ENCODE measurements at regions not wholly inside any gene's neighbourhood (a gene's known extent, or its start where the extent isn't known, plus 50 kb on each side); places are given as distances from the start of the nearest gene placed in this dataset.

- no peak for DNase-seq (ENCODE audit: low read depth)
- TF ChIP-seq CTCF (IDR thresholded peaks at IDR 0.05; ENCODE audit: insufficient read depth, low read depth, low read length) = no peak
Observed at GRCh38 chr19:31204115-31204514, 145.1 kb downstream of the TSHZ3 start.

GRCh38 chr19:31185261-31185660 is 164.0 kb downstream of the TSHZ3 start:
- TF ChIP-seq CTCF (IDR thresholded peaks at IDR 0.05; ENCODE audit: insufficient read depth, low read depth, low read length) = peak; percentile 28
- H3K4me3 ChIP-seq (ENCODE audit: low read depth, low read length) = no peak overlapping the region
- DNase-seq (ENCODE audit: low read depth) = no peak

More at GRCh38 chr19:31204115-31204514, 145.1 kb downstream of the TSHZ3 start:
- H3K4me3 ChIP-seq (ENCODE audit: low read depth, low read length) = no peak overlapping the region

GRCh38 chr19:31181535-31181934 is 167.7 kb downstream of the TSHZ3 start:
- no peak overlapping the region for H3K4me3 ChIP-seq (ENCODE audit: low read depth, low read length)
- no peak for DNase-seq (ENCODE audit: low read depth)
- TF ChIP-seq CTCF (IDR thresholded peaks at IDR 0.05; ENCODE audit: insufficient read depth, low read depth, low read length) = no peak

- no peak overlapping the region for H3K4me3 ChIP-seq (ENCODE audit: low read depth, low read length)
- DNase-seq (ENCODE audit: low read depth) = no peak
- no peak for TF ChIP-seq CTCF (IDR thresholded peaks at IDR 0.05; ENCODE audit: insufficient read depth, low read depth, low read length)
Observed at GRCh38 chr19:31180907-31181306, 168.3 kb downstream of the TSHZ3 start.

- DNase-seq (ENCODE audit: low read depth) = no peak
- no peak for TF ChIP-seq CTCF (IDR thresholded peaks at IDR 0.05; ENCODE audit: insufficient read depth, low read depth, low read length)
- no peak overlapping the region for H3K4me3 ChIP-seq (ENCODE audit: low read depth, low read length)
Observed at GRCh38 chr19:31179471-31179852, 169.8 kb downstream of the TSHZ3 start.

- no peak overlapping the region for H3K4me3 ChIP-seq (ENCODE audit: low read depth, low read length)
- DNase-seq (ENCODE audit: low read depth) = no peak
- TF ChIP-seq CTCF (IDR thresholded peaks at IDR 0.05; ENCODE audit: insufficient read depth, low read depth, low read length) = no peak
Observed at GRCh38 chr19:31178833-31179470, 170.3 kb downstream of the TSHZ3 start.

- H3K4me3 ChIP-seq (ENCODE audit: low read depth, low read length) = no peak overlapping the region
- no peak for TF ChIP-seq CTCF (IDR thresholded peaks at IDR 0.05; ENCODE audit: insufficient read depth, low read depth, low read length)
- no peak for DNase-seq (ENCODE audit: low read depth)
Observed at GRCh38 chr19:31177246-31177645, 172.0 kb downstream of the TSHZ3 start.

All from fibroblast of villous mesenchyme (primary cell).